ENCODE measurements at regions not wholly inside any gene's neighbourhood (a gene's known extent, or its start where the extent isn't known, plus 50 kb on each side); places are given as distances from the start of the nearest gene placed in this dataset.
"Not testable (repeated sequence)": the region's sequence is repeated elsewhere in the genome, so short reads cannot be mapped to it uniquely, and the experiment has no call there.

- no peaks in the 10 kb centered on the region for H3K4me1 ChIP-seq
- TF ChIP-seq POLR2A (IDR thresholded peaks at IDR 0.05), result no peak
- no peak for TF ChIP-seq CTCF (IDR thresholded peaks at IDR 0.05)
- H3K27me3 ChIP-seq, result no peaks in the 10 kb centered on the region
- DNase-seq (no peak), ATAC-seq (no peak)
- no peak overlapping the region for H3K27ac ChIP-seq
- H3K9me3 ChIP-seq, result no peaks in the 10 kb centered on the region
- intact Hi-C loops (cut with DNase I), result no loop called here
- no peak overlapping the region for H3K4me3 ChIP-seq
- no peaks in the 10 kb centered on the region for H3K36me3 ChIP-seq
- WGBS (ENCODE audit: insufficient coverage, low coverage, low lambda C conversion rate, missing lambda C conversion rate), result 66% methylated on average over 6 of the region's 8 CpGs
Measured at GRCh38 chr11:134987822-134988221, 575.8 kb upstream of the B3GAT1 start.

- Histone ChIP-seq H3K9me3 (no peaks in the 10 kb centered on the region), H3K27ac (no peak overlapping the region)
Measured at GRCh38 chr11:134987223-134987768, 575.3 kb upstream of the B3GAT1 start.

GRCh38 chr11:134984421-134984820 lies 572.4 kb upstream of the B3GAT1 start:
- Histone ChIP-seq H3K9me3 (no peaks in the 10 kb centered on the region), H3K27ac (no peak overlapping the region), H3K4me3 (no peak overlapping the region), H3K36me3 (no peaks in the 10 kb centered on the region), H3K4me1 (no peaks in the 10 kb centered on the region), H3K27me3 (no peaks in the 10 kb centered on the region)
- 56% methylated on average over 8 of the region's 8 CpGs for WGBS (ENCODE audit: insufficient coverage, low coverage, low lambda C conversion rate, missing lambda C conversion rate)
- intact Hi-C loops (cut with DNase I), result no loop called here
- TF ChIP-seq POLR2A (IDR thresholded peaks at IDR 0.05) (no peak), CTCF (IDR thresholded peaks at IDR 0.05) (no peak)
- no peak for DNase-seq
- no peak for ATAC-seq

More at GRCh38 chr11:134987223-134987768, 575.3 kb upstream of the B3GAT1 start:
- Histone ChIP-seq H3K36me3 (no peaks in the 10 kb centered on the region), H3K4me3 (no peak overlapping the region), H3K27me3 (no peaks in the 10 kb centered on the region), H3K4me1 (no peaks in the 10 kb centered on the region)
- 44% methylated on average over 7 of the region's 7 CpGs for WGBS (ENCODE audit: insufficient coverage, low coverage, low lambda C conversion rate, missing lambda C conversion rate)
- TF ChIP-seq CTCF (IDR thresholded peaks at IDR 0.05) (no peak), POLR2A (IDR thresholded peaks at IDR 0.05) (no peak)
- intact Hi-C loops (cut with DNase I), result no loop called here
- ATAC-seq (no peak), DNase-seq (no peak)

- H3K4me3 ChIP-seq; DNase-seq; H3K27me3 ChIP-seq; H3K36me3 ChIP-seq; H3K4me1 ChIP-seq; H3K27ac ChIP-seq; intact Hi-C loops (cut with DNase I); ATAC-seq; H3K9me3 ChIP-seq: not testable (repeated sequence)
- WGBS (ENCODE audit: insufficient coverage, low coverage, low lambda C conversion rate, missing lambda C conversion rate), result 75% methylated on average over 7 of the region's 8 CpGs
Measured at GRCh38 chr11:134982432-134982831, 570.4 kb upstream of the B3GAT1 start.

GRCh38 chr11:134981835-134982234 lies 569.8 kb upstream of the B3GAT1 start:
- intact Hi-C loops (cut with DNase I), result no loop called here
- DNase-seq (no peak), ATAC-seq (no peak)
- no peak overlapping the region for H3K4me3 ChIP-seq
- no peaks in the 10 kb centered on the region for H3K36me3 ChIP-seq
- H3K9me3 ChIP-seq, result no peaks in the 10 kb centered on the region
- no peaks in the 10 kb centered on the region for H3K4me1 ChIP-seq
- H3K27ac ChIP-seq, result no peak overlapping the region
- no peak for TF ChIP-seq CTCF (IDR thresholded peaks at IDR 0.05)
- TF ChIP-seq POLR2A (IDR thresholded peaks at IDR 0.05), result no peak
- no peaks in the 10 kb centered on the region for H3K27me3 ChIP-seq
- WGBS (ENCODE audit: insufficient coverage, low coverage, low lambda C conversion rate, missing lambda C conversion rate), result 47% methylated on average over 4 of the region's 4 CpGs

Data from right lobe of liver (tissue), 6 donors.